ENCODE measurements at regions not wholly inside any gene's neighbourhood (a gene's known extent, or its start where the extent isn't known, plus 50 kb on each side); places are given as distances from the start of the nearest gene placed in this dataset.

GRCh38 chr17:74076446-74076845, 127.0 kb upstream of the RPL38 start:
- Histone ChIP-seq H3K27me3 (ENCODE audit: insufficient read depth, low read length) (no peaks in the 10 kb centered on the region), H3K4me3 (ENCODE audit: low read length) (no peak overlapping the region), H3K4me1 (ENCODE audit: insufficient read depth, low read length) (no peaks in the 10 kb centered on the region), H3K36me3 (ENCODE audit: insufficient read depth, low read depth, low read length) (no peaks in the 10 kb centered on the region), H3K27ac (ENCODE audit: low read length) (no peak overlapping the region), H3K9me3 (ENCODE audit: insufficient read depth, low read depth, low read length) (0 out of 2 replicates have a peak, but pooled peaks cover 4% of the 10 kb centered on the region), H3K9ac (ENCODE audit: low read depth, low read length) (no peak overlapping the region)

DNA sequence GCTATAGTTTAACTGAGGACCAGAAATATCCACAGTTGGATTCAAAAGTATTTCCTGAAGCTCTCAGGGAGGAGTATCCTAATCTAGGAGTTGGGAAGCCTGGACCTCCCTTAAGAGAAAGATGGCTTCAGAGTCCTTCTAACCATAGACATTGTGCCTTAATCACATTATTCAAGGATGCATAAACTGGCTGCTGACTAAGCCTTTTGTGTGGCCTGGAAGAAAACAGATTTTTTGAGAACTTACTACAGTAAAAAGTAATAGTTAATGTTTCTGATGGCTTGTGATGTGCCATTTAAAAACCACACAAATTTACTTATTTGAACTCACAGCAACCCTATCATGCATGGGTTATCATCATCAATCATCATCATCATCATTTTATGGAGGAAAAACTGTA, 126.2 kb upstream of the RPL38 start:
- H3K36me3 ChIP-seq (ENCODE audit: insufficient read depth, low read depth, low read length): no peaks in the 10 kb centered on the region
- H3K27ac ChIP-seq (ENCODE audit: low read length): no peak overlapping the region
- no peaks in the 10 kb centered on the region for H3K4me1 ChIP-seq (ENCODE audit: insufficient read depth, low read length)
- 0 out of 2 replicates have a peak, but pooled peaks cover 4% of the 10 kb centered on the region for H3K9me3 ChIP-seq (ENCODE audit: insufficient read depth, low read depth, low read length)
- no peak overlapping the region for H3K9ac ChIP-seq (ENCODE audit: low read depth, low read length)
- H3K4me3 ChIP-seq (ENCODE audit: low read length): no peak overlapping the region
- H3K27me3 ChIP-seq (ENCODE audit: insufficient read depth, low read length): no peaks in the 10 kb centered on the region

DNA sequence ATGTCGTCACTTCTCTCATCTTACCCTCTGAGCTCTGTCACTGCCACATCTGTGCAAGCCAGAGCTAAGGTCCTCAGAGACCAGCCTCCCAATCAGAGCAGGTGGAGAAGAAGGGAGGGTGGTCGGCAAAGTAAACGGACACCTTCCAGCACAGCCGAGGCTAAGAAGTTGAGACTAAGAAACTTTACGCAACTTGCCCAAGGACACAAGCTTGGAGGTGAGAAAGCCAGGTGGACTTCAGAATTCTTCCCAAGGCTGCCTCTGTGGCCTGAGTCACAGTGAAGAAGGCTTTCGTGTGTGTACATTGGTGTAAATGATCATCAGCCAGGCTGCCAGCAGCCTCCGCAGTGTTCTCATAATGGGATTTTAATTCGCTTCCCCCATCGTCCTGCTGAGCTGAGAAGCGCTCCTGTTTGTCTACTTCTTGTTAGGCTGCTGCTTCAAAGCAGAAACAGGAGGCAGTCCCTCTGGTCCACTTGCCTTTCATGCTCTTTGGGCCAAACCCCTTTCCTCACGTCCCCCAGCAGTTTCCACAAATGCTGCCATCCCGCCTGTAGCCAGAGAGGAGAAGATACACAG, 125.0 kb upstream of the RPL38 start:
- H3K36me3 ChIP-seq (ENCODE audit: insufficient read depth, low read depth, low read length): no peaks in the 10 kb centered on the region
- H3K27me3 ChIP-seq (ENCODE audit: insufficient read depth, low read length): no peaks in the 10 kb centered on the region
- no peak overlapping the region for H3K27ac ChIP-seq (ENCODE audit: low read length)
- no peak overlapping the region for H3K9ac ChIP-seq (ENCODE audit: low read depth, low read length)
- H3K4me1 ChIP-seq (ENCODE audit: insufficient read depth, low read length): no peaks in the 10 kb centered on the region
- H3K9me3 ChIP-seq (ENCODE audit: insufficient read depth, low read depth, low read length): 0 out of 2 replicates have a peak, but pooled peaks cover 4% of the 10 kb centered on the region
- no peak overlapping the region for H3K4me3 ChIP-seq (ENCODE audit: low read length)

- Histone ChIP-seq H3K4me1 (ENCODE audit: insufficient read depth, low read length) (no peaks in the 10 kb centered on the region), H3K27me3 (ENCODE audit: insufficient read depth, low read length) (no peaks in the 10 kb centered on the region), H3K27ac (ENCODE audit: low read length) (no peak overlapping the region), H3K36me3 (ENCODE audit: insufficient read depth, low read depth, low read length) (no peaks in the 10 kb centered on the region), H3K9me3 (ENCODE audit: insufficient read depth, low read depth, low read length) (0 out of 2 replicates have a peak, but pooled peaks cover 4% of the 10 kb centered on the region), H3K9ac (ENCODE audit: low read depth, low read length) (no peak overlapping the region), H3K4me3 (ENCODE audit: low read length) (no peak overlapping the region)
Observed at GRCh38 chr17:74079537-74080300, 123.8 kb upstream of the RPL38 start.

DNA sequence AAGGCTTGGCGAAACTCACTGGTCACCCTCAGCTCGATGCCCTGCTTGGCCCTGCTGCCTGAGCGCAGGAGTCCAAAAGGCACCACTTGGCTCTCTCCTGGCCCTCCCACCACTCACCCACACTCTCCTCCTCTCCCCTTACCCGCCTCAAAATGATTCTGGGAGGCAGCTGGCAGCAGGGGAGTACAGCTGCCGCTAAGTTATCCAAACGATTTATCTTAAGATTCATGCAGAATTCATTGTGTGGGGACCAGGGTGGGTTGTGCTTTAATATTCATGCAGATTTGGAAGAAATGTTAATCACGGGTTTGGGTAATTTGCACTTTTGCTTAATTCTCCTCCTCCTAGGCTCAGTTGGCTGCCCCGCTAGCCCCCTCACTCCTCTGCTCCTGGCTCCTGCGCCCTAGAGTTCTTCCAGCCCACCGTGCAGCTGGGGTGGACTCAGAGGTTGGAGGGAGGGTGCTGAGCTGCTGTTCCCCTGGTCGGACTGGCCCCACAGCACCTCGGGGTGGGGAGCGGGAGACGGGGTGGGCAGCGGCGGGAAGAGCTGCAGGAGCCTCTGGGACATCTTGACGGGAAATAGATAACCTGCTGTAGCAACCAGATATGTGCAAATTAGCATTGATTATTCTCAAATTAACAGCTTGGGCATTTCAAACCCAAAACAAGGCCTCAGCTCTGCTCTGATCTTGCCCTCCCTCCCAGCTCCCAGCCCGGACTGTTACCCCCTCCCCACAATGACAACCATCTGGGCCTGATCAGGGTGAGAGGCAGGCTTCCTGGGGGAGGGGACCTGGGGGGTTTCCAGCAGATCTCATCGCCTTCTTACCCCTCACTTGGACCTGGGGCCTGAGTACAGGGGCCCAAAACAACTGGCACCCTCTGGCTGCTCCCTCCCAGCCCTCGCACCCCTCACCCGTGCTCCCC, 122.6 kb upstream of the RPL38 start:
- Histone ChIP-seq H3K27me3 (ENCODE audit: insufficient read depth, low read length) (no peaks in the 10 kb centered on the region), H3K9me3 (ENCODE audit: insufficient read depth, low read depth, low read length) (peaks cover 6% of the 10 kb centered on the region; the same call in 1 of the 2 replicates), H3K27ac (ENCODE audit: low read length) (no peak overlapping the region), H3K36me3 (ENCODE audit: insufficient read depth, low read depth, low read length) (no peaks in the 10 kb centered on the region), H3K9ac (ENCODE audit: low read depth, low read length) (no peak overlapping the region), H3K4me1 (ENCODE audit: insufficient read depth, low read length) (no peaks in the 10 kb centered on the region), H3K4me3 (ENCODE audit: low read length) (no peak overlapping the region)

DNA sequence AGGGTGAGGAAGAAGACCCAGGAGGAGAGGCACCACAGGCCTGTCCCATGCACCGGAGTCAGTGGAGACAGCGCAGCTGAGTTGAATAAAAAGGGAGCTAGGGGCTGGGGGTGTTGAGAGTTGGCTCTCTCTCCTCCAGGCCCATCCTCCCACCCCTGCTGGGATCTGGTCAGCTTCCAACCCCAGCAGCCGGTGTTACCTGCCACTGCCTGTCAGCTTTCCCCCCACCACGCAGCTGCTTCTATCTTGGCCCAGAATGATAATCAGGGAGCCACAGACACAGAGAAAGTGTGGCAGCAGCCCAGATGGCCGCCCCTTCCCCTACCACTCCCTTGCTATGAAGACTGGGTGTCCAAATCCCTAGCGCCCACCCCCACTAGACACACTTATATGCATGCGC, 120.6 kb upstream of the RPL38 start:
- Histone ChIP-seq H3K4me1 (ENCODE audit: insufficient read depth, low read length) (no peaks in the 10 kb centered on the region), H3K4me3 (ENCODE audit: low read length) (no peak overlapping the region), H3K27me3 (ENCODE audit: insufficient read depth, low read length) (no peaks in the 10 kb centered on the region), H3K9ac (ENCODE audit: low read depth, low read length) (no peak overlapping the region), H3K27ac (ENCODE audit: low read length) (no peak overlapping the region), H3K9me3 (ENCODE audit: insufficient read depth, low read depth, low read length) (peaks cover 5% of the 10 kb centered on the region; the same call in 1 of the 2 replicates), H3K36me3 (ENCODE audit: insufficient read depth, low read depth, low read length) (no peaks in the 10 kb centered on the region)

- Histone ChIP-seq H3K4me3 (ENCODE audit: low read length) (no peak overlapping the region), H3K36me3 (ENCODE audit: insufficient read depth, low read depth, low read length) (no peaks in the 10 kb centered on the region), H3K9me3 (ENCODE audit: insufficient read depth, low read depth, low read length) (peaks cover 5% of the 10 kb centered on the region; the same call in 1 of the 2 replicates), H3K9ac (ENCODE audit: low read depth, low read length) (no peak overlapping the region), H3K27ac (ENCODE audit: low read length) (no peak overlapping the region), H3K27me3 (ENCODE audit: insufficient read depth, low read length) (no peaks in the 10 kb centered on the region), H3K4me1 (ENCODE audit: insufficient read depth, low read length) (no peaks in the 10 kb centered on the region)
Observed at GRCh38 chr17:74083321-74083720, 120.2 kb upstream of the RPL38 start.

DNA sequence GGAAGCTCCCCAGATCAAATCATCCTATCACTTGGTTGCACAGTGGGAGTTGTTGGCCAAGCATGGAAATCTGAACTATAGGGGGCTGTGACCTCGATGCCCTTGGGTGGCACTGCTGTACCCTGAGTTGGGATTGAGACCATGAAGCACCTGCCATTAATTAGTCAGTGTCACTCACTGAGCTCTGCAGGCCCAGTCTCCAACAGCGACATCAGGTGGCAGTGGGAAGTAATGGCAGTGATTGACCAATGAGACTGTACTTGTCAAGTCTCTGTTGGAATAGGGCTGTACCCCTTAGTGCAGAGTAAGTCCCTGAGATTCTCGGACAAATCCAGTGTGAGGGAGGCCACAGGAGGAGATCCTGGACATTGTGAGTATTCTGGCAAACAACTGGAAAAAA, 118.0 kb upstream of the RPL38 start:
- Histone ChIP-seq H3K4me1 (ENCODE audit: insufficient read depth, low read length) (no peaks in the 10 kb centered on the region), H3K36me3 (ENCODE audit: insufficient read depth, low read depth, low read length) (no peaks in the 10 kb centered on the region), H3K9ac (ENCODE audit: low read depth, low read length) (no peak overlapping the region), H3K27me3 (ENCODE audit: insufficient read depth, low read length) (no peaks in the 10 kb centered on the region), H3K4me3 (ENCODE audit: low read length) (no peak overlapping the region), H3K9me3 (ENCODE audit: insufficient read depth, low read depth, low read length) (peaks cover 5% of the 10 kb centered on the region; the same call in 1 of the 2 replicates), H3K27ac (ENCODE audit: low read length) (no peak overlapping the region)

GRCh38 chr17:74087002-74087585, 116.4 kb upstream of the RPL38 start:
- Histone ChIP-seq H3K9ac (ENCODE audit: low read depth, low read length) (no peak overlapping the region), H3K27me3 (ENCODE audit: insufficient read depth, low read length) (no peaks in the 10 kb centered on the region), H3K9me3 (ENCODE audit: insufficient read depth, low read depth, low read length) (peaks cover 11% of the 10 kb centered on the region; the same call in 1 of the 2 replicates), H3K36me3 (ENCODE audit: insufficient read depth, low read depth, low read length) (no peaks in the 10 kb centered on the region), H3K4me1 (ENCODE audit: insufficient read depth, low read length) (no peaks in the 10 kb centered on the region), H3K4me3 (ENCODE audit: low read length) (no peak overlapping the region), H3K27ac (ENCODE audit: low read length) (no peak overlapping the region)

DNA sequence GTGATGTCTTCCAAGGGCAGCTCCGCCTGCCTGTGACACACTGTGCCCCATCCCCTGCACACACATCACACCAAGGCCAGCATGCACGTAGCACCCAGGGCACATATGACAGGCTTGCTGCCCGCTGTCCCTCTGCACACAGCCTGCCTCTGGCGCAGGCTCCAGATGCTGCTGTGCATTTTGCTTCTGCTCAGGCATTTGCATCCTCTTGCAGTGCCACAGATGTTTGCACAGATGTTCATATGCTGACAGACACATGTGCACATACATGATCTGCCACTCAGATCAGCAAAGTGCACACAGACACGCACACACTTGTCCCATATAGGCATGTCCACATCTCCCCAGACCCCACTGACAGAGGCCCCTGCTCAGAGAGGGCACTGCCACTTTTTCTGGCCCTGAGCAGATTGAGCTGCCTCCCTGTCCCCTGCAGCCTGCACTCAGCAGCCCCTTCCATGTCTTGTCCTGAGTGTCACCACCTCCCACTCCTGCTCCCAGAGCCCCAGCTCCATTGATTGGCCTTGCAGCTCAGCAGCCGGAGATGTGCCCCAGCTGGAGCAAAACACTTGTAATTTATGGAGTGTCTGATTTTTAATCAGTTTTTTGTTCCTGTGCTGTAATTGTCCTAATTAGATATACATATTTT, 115.1 kb upstream of the RPL38 start:
- H3K27me3 ChIP-seq (ENCODE audit: insufficient read depth, low read length): no peaks in the 10 kb centered on the region
- H3K4me1 ChIP-seq (ENCODE audit: insufficient read depth, low read length): no peaks in the 10 kb centered on the region
- H3K9me3 ChIP-seq (ENCODE audit: insufficient read depth, low read depth, low read length): peaks cover 11% of the 10 kb centered on the region; the same call in 1 of the 2 replicates
- H3K36me3 ChIP-seq (ENCODE audit: insufficient read depth, low read depth, low read length): no peaks in the 10 kb centered on the region
- no peak overlapping the region for H3K27ac ChIP-seq (ENCODE audit: low read length)
- no peak overlapping the region for H3K9ac ChIP-seq (ENCODE audit: low read depth, low read length)
- no peak overlapping the region for H3K4me3 ChIP-seq (ENCODE audit: low read length)

- Histone ChIP-seq H3K9me3 (ENCODE audit: insufficient read depth, low read depth, low read length) (peaks cover 11% of the 10 kb centered on the region; the same call in 1 of the 2 replicates), H3K9ac (ENCODE audit: low read depth, low read length) (no peak overlapping the region), H3K27me3 (ENCODE audit: insufficient read depth, low read length) (no peaks in the 10 kb centered on the region), H3K27ac (ENCODE audit: low read length) (no peak overlapping the region), H3K4me3 (ENCODE audit: low read length) (no peak overlapping the region), H3K36me3 (ENCODE audit: insufficient read depth, low read depth, low read length) (no peaks in the 10 kb centered on the region), H3K4me1 (ENCODE audit: insufficient read depth, low read length) (no peaks in the 10 kb centered on the region)
Observed at GRCh38 chr17:74088934-74089329, 114.5 kb upstream of the RPL38 start.

Measured in iPS-20b (cell line).